ENCODE measurements at regions not wholly inside any gene's neighbourhood (a gene's known extent, or its start where the extent isn't known, plus 50 kb on each side); places are given as distances from the start of the nearest gene placed in this dataset.

- no peaks in the 10 kb centered on the region for H4K20me1 ChIP-seq (ENCODE audit: insufficient read depth)
- H3K27me3 ChIP-seq (ENCODE audit: insufficient read depth, low read depth, low read length) = no peaks in the 10 kb centered on the region
- H3K36me3 ChIP-seq (ENCODE audit: insufficient read depth, low read length) = no peaks in the 10 kb centered on the region
- no peaks in the 10 kb centered on the region for H3K79me2 ChIP-seq (replicated peaks; ENCODE audit: insufficient read depth, low read length)
- H2AFZ ChIP-seq (ENCODE audit: low read depth, low read length) = no peak overlapping the region
- H3K9me2 ChIP-seq (ENCODE audit: insufficient read depth, low read length) = no peaks in the 10 kb centered on the region
- no peak for TF ChIP-seq TAF1 (IDR thresholded peaks at IDR 0.05; ENCODE audit: low read depth)
- TF ChIP-seq EZH2 (IDR thresholded peaks at IDR 0.05; ENCODE audit: borderline replicate concordance, insufficient read depth, low read length, poor library complexity, severe bottlenecking) = no peak
- TF ChIP-seq POLR2AphosphoS5 (IDR thresholded peaks at IDR 0.05) = no peak
- TF ChIP-seq REST (IDR thresholded peaks at IDR 0.05; ENCODE audit: borderline replicate concordance) = no peak
- no peak for TF ChIP-seq CTCF (IDR thresholded peaks at IDR 0.05; ENCODE audit: poor library complexity, severe bottlenecking)
- TF ChIP-seq MXI1 (conservative IDR thresholded peaks at IDR 0.05; ENCODE audit: poor library complexity, severe bottlenecking) = no peak
- TF ChIP-seq EP300 (conservative IDR thresholded peaks at IDR 0.05; ENCODE audit: poor library complexity, severe bottlenecking) = no peak
- TF ChIP-seq SMC3 (conservative IDR thresholded peaks at IDR 0.05; ENCODE audit: poor library complexity) = no peak
- no peak for TF ChIP-seq RAD21 (conservative IDR thresholded peaks at IDR 0.05)
- H3F3A ChIP-seq (ENCODE audit: insufficient read depth, low read length, poor library complexity, severe bottlenecking) = no peaks in the 10 kb centered on the region
- H3K9me3 ChIP-seq (ENCODE audit: low read length) = no peaks in the 10 kb centered on the region
- no peak overlapping the region for H3K9ac ChIP-seq (ENCODE audit: low read length)
- H3K27ac ChIP-seq (ENCODE audit: low read length) = no peak overlapping the region
- no peak overlapping the region for H3K4me3 ChIP-seq (ENCODE audit: low read length)
- H3K4me2 ChIP-seq (ENCODE audit: low read length) = no peak overlapping the region
Measured at GRCh38 chr3:6510713-6511112, 350.2 kb upstream of the GRM7 start.

- no peak for TF ChIP-seq EZH2 (IDR thresholded peaks at IDR 0.05; ENCODE audit: borderline replicate concordance, insufficient read depth, low read length, poor library complexity, severe bottlenecking)
- no peak for TF ChIP-seq RAD21 (conservative IDR thresholded peaks at IDR 0.05)
- TF ChIP-seq TAF1 (IDR thresholded peaks at IDR 0.05; ENCODE audit: low read depth) = no peak
- no peak for TF ChIP-seq CTCF (IDR thresholded peaks at IDR 0.05; ENCODE audit: poor library complexity, severe bottlenecking)
- TF ChIP-seq POLR2AphosphoS5 (IDR thresholded peaks at IDR 0.05) = no peak
- no peak for TF ChIP-seq MXI1 (conservative IDR thresholded peaks at IDR 0.05; ENCODE audit: poor library complexity, severe bottlenecking)
- TF ChIP-seq SMC3 (conservative IDR thresholded peaks at IDR 0.05; ENCODE audit: poor library complexity) = no peak
- TF ChIP-seq REST (IDR thresholded peaks at IDR 0.05; ENCODE audit: borderline replicate concordance) = no peak
- no peak for TF ChIP-seq EP300 (conservative IDR thresholded peaks at IDR 0.05; ENCODE audit: poor library complexity, severe bottlenecking)
- no peaks in the 10 kb centered on the region for H3K9me3 ChIP-seq (ENCODE audit: low read length)
- no peaks in the 10 kb centered on the region for H3K36me3 ChIP-seq (ENCODE audit: insufficient read depth, low read length)
- H3K9ac ChIP-seq (ENCODE audit: low read length) = no peak overlapping the region
- no peaks in the 10 kb centered on the region for H3F3A ChIP-seq (ENCODE audit: insufficient read depth, low read length, poor library complexity, severe bottlenecking)
- no peaks in the 10 kb centered on the region for H3K27me3 ChIP-seq (ENCODE audit: insufficient read depth, low read depth, low read length)
- H3K4me2 ChIP-seq (ENCODE audit: low read length) = no peak overlapping the region
- no peaks in the 10 kb centered on the region for H4K20me1 ChIP-seq (ENCODE audit: insufficient read depth)
- H3K4me3 ChIP-seq (ENCODE audit: low read length) = no peak overlapping the region
- no peak overlapping the region for H2AFZ ChIP-seq (ENCODE audit: low read depth, low read length)
- no peaks in the 10 kb centered on the region for H3K79me2 ChIP-seq (replicated peaks; ENCODE audit: insufficient read depth, low read length)
- no peaks in the 10 kb centered on the region for H3K9me2 ChIP-seq (ENCODE audit: insufficient read depth, low read length)
- no peak overlapping the region for H3K27ac ChIP-seq (ENCODE audit: low read length)
Measured at GRCh38 chr3:6512172-6512800, 348.6 kb upstream of the GRM7 start.
